ENCODE measurements at regions not wholly inside any gene's neighbourhood (a gene's known extent, or its start where the extent isn't known, plus 50 kb on each side); places are given as distances from the start of the nearest gene placed in this dataset.

DNA sequence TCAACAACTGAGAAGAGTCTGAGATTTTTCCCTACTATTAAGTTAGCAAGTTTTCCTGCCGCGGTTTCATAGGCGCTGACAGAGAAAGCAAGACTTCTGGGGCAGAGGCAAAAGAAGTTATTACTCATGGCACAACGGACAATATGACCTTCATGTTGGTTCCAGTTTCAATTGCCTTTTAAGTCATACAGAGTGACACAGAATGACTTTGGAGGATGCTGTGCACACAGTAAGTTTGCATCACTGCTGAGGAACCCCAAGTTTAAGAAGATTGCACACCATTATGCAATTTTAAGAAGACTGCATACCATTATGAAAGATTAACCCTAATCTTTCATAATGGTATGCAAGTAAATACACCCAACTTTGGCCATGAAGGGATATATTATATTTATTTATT lies 626.5 kb upstream of the CHORDC1 start:
- no peak for DNase-seq (ENCODE audit: low spot score)
- H3K4me3 Mint-ChIP-seq: no peak overlapping the region
- no peaks in the 10 kb centered on the region for H3K36me3 Mint-ChIP-seq (ENCODE audit: low read depth)
- no peaks in the 10 kb centered on the region for H3K4me1 Mint-ChIP-seq (ENCODE audit: low read depth)
- no peaks in the 10 kb centered on the region for H3K27me3 Mint-ChIP-seq (ENCODE audit: insufficient read depth)
- H3K27ac Mint-ChIP-seq: no peak overlapping the region
- intact Hi-C loops (cut with micrococcal nuclease): no loop called here
- peaks cover 4% of the 10 kb centered on the region for H3K9me3 Mint-ChIP-seq

- no peak for DNase-seq (ENCODE audit: low spot score)
- H3K27me3 Mint-ChIP-seq (ENCODE audit: insufficient read depth): no peaks in the 10 kb centered on the region
- H3K27ac Mint-ChIP-seq: no peak overlapping the region
Observed at GRCh38 chr11:90847268-90847886, 624.5 kb upstream of the CHORDC1 start.

GRCh38 chr11:90846628-90847027 lies 623.8 kb upstream of the CHORDC1 start:
- Mint-ChIP-seq H3K4me1 (ENCODE audit: low read depth) (no peaks in the 10 kb centered on the region), H3K4me3 (no peak overlapping the region), H3K27me3 (ENCODE audit: insufficient read depth) (no peaks in the 10 kb centered on the region), H3K36me3 (ENCODE audit: low read depth) (no peaks in the 10 kb centered on the region), H3K9me3 (peaks cover 4% of the 10 kb centered on the region), H3K27ac (no peak overlapping the region)
- intact Hi-C loops (cut with micrococcal nuclease): no loop called here
- DNase-seq (ENCODE audit: low spot score): no peak

More at GRCh38 chr11:90847268-90847886, 624.5 kb upstream of the CHORDC1 start:
- no peak overlapping the region for H3K4me3 Mint-ChIP-seq
- H3K36me3 Mint-ChIP-seq (ENCODE audit: low read depth): no peaks in the 10 kb centered on the region
- H3K4me1 Mint-ChIP-seq (ENCODE audit: low read depth): no peaks in the 10 kb centered on the region
- H3K9me3 Mint-ChIP-seq: peaks cover 4% of the 10 kb centered on the region
- intact Hi-C loops (cut with micrococcal nuclease): no loop called here

DNA sequence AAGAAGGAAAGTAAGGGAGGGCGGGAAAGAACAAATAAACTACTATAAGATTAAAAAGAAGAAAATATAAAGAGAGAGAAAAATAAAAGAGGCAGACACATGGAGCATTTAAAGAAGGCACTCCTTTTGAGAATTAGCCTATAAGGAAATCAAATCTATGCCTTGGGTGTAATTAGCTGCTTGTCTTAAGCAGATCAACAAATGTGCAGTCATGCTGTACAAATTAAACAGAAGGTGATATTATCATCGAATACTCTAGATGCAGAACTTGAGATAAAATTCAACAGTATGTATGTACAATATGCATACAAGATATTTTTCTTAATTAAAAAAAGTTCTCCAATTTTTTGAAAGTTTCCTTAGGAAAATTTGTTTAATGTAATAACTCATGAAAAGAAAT lies 623.0 kb upstream of the CHORDC1 start:
- H3K27ac Mint-ChIP-seq: no peak overlapping the region

GRCh38 chr11:90845126-90845525 lies 622.3 kb upstream of the CHORDC1 start:
- peaks cover 4% of the 10 kb centered on the region for H3K9me3 Mint-ChIP-seq
- intact Hi-C loops (cut with micrococcal nuclease): no loop called here
- no peak for DNase-seq (ENCODE audit: low spot score)
- no peak overlapping the region for H3K4me3 Mint-ChIP-seq
- no peaks in the 10 kb centered on the region for H3K36me3 Mint-ChIP-seq (ENCODE audit: low read depth)
- H3K27me3 Mint-ChIP-seq (ENCODE audit: insufficient read depth): no peaks in the 10 kb centered on the region
- H3K27ac Mint-ChIP-seq: no peak overlapping the region
- H3K4me1 Mint-ChIP-seq (ENCODE audit: low read depth): no peaks in the 10 kb centered on the region

More for the DNA sequence above, 623.0 kb upstream of the CHORDC1 start:
- intact Hi-C loops (cut with micrococcal nuclease): no loop called here
- no peak for DNase-seq (ENCODE audit: low spot score)
- H3K4me1 Mint-ChIP-seq (ENCODE audit: low read depth): no peaks in the 10 kb centered on the region
- no peaks in the 10 kb centered on the region for H3K27me3 Mint-ChIP-seq (ENCODE audit: insufficient read depth)
- no peaks in the 10 kb centered on the region for H3K36me3 Mint-ChIP-seq (ENCODE audit: low read depth)
- H3K9me3 Mint-ChIP-seq: peaks cover 4% of the 10 kb centered on the region
- no peak overlapping the region for H3K4me3 Mint-ChIP-seq

GRCh38 chr11:90844041-90844440 lies 621.2 kb upstream of the CHORDC1 start:
- DNase-seq (ENCODE audit: low spot score): no peak
- H3K9me3 Mint-ChIP-seq: peaks cover 4% of the 10 kb centered on the region
- no peaks in the 10 kb centered on the region for H3K4me1 Mint-ChIP-seq (ENCODE audit: low read depth)
- intact Hi-C loops (cut with micrococcal nuclease): no loop called here
- H3K36me3 Mint-ChIP-seq (ENCODE audit: low read depth): no peaks in the 10 kb centered on the region
- H3K4me3 Mint-ChIP-seq: no peak overlapping the region
- H3K27me3 Mint-ChIP-seq (ENCODE audit: insufficient read depth): no peaks in the 10 kb centered on the region
- H3K27ac Mint-ChIP-seq: no peak overlapping the region

GRCh38 chr11:90842681-90843080 lies 619.8 kb upstream of the CHORDC1 start:
- intact Hi-C loops (cut with micrococcal nuclease): no loop called here
- peaks cover 4% of the 10 kb centered on the region for H3K9me3 Mint-ChIP-seq
- no peaks in the 10 kb centered on the region for H3K4me1 Mint-ChIP-seq (ENCODE audit: low read depth)
- no peak overlapping the region for H3K4me3 Mint-ChIP-seq
- H3K36me3 Mint-ChIP-seq (ENCODE audit: low read depth): no peaks in the 10 kb centered on the region
- DNase-seq (ENCODE audit: low spot score): no peak
- H3K27me3 Mint-ChIP-seq (ENCODE audit: insufficient read depth): no peaks in the 10 kb centered on the region
- H3K27ac Mint-ChIP-seq: no peak overlapping the region

DNA sequence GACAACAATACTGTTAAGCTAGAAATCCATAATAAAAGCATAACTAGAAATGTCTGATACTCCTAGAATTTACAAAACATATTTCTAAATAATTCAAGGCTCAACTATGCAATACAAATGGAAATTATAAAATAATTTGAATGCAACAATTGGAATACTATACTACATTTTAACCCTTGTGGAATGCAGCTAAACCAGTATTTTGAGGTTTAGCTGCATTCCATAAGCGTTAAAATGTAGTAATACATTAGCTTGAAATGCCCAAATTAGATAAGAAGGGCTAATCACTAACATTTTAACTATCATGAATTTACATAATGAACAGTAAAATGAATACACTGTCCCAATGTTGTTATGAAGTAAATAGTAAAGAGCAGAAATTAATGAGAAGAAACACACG lies 617.2 kb upstream of the CHORDC1 start:
- Mint-ChIP-seq H3K9me3 (no peaks in the 10 kb centered on the region), H3K27me3 (ENCODE audit: insufficient read depth) (no peaks in the 10 kb centered on the region), H3K4me1 (ENCODE audit: low read depth) (no peaks in the 10 kb centered on the region), H3K4me3 (no peak overlapping the region), H3K36me3 (ENCODE audit: low read depth) (no peaks in the 10 kb centered on the region), H3K27ac (no peak overlapping the region)
- intact Hi-C loops (cut with micrococcal nuclease): no loop called here
- DNase-seq (ENCODE audit: low spot score): no peak

DNA sequence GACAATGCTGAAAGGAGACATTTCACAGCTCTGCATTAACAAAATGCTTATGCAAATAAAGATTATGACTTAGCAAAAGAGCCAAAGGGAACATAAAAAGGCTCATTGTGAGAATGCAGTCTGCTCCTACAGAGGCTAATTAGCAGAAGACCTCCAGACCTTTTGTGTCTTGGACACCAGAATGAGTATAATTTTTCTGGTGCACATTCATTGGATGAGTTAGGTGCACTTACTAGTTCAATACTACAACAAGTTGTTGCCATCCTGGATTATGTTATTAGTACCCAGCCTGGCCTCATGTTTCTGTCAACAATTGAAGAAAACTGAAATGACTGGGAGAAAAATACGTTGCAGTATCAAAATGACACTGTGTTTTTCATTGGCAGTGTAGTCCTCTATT lies 613.2 kb upstream of the CHORDC1 start:
- no peaks in the 10 kb centered on the region for H3K27me3 Mint-ChIP-seq (ENCODE audit: insufficient read depth)
- intact Hi-C loops (cut with micrococcal nuclease): no loop called here
- no peak overlapping the region for H3K4me3 Mint-ChIP-seq
- H3K9me3 Mint-ChIP-seq: no peaks in the 10 kb centered on the region
- H3K4me1 Mint-ChIP-seq (ENCODE audit: low read depth): no peaks in the 10 kb centered on the region
- H3K36me3 Mint-ChIP-seq (ENCODE audit: low read depth): no peaks in the 10 kb centered on the region
- DNase-seq (ENCODE audit: low spot score): no peak
- H3K27ac Mint-ChIP-seq: no peak overlapping the region

DNA sequence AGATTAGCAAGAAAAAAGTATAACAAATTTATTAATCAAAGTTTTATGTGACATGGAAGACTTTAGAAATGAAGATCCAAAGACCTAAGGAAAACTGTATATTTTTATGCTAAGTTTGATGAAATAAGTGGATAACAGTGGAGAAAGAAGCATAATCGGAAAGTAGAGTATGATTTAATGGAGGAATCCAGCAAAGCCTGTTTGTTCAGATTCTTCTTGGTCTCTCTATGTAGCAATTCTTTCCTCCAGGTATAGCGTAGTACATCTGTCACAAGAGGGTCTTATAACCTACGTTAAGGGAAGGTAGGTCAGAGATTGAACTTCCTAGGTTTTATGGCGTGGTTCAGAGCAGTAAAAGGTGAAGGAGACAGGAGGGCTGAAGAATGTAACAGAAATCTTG lies 600.6 kb upstream of the CHORDC1 start:
- no peaks in the 10 kb centered on the region for H3K4me1 Mint-ChIP-seq (ENCODE audit: low read depth)
- intact Hi-C loops (cut with micrococcal nuclease): no loop called here

DNA sequence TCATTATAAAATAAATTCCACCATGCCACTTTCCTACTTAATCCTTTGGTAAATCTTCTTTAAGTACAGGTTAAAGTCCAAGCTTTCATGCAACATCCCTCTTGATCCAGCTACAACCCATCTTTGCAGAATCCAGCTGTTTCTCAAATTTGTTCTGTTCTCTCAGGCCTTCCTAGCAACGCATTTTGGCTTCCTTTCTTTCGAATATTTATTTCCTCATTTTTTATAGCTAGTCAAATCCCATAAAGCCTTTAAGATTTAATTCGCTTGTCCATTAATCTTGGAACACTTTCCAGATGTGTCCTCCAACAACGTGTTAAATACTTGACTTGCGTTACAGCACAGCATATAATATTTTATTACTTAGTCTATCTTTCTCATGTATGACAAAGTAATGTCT lies 600.1 kb upstream of the CHORDC1 start:
- intact Hi-C loops (cut with micrococcal nuclease): no loop called here
- Mint-ChIP-seq H3K4me3 (no peak overlapping the region), H3K4me1 (ENCODE audit: low read depth) (no peaks in the 10 kb centered on the region), H3K27ac (no peak overlapping the region), H3K9me3 (peaks cover 9% of the 10 kb centered on the region), H3K36me3 (ENCODE audit: low read depth) (no peaks in the 10 kb centered on the region), H3K27me3 (ENCODE audit: insufficient read depth) (no peaks in the 10 kb centered on the region)
- no peak for DNase-seq (ENCODE audit: low spot score)

More for the DNA sequence above, 600.6 kb upstream of the CHORDC1 start:
- H3K27ac Mint-ChIP-seq: no peak overlapping the region
- H3K36me3 Mint-ChIP-seq (ENCODE audit: low read depth): no peaks in the 10 kb centered on the region
- peaks cover 9% of the 10 kb centered on the region for H3K9me3 Mint-ChIP-seq
- DNase-seq (ENCODE audit: low spot score): no peak
- H3K27me3 Mint-ChIP-seq (ENCODE audit: insufficient read depth): no peaks in the 10 kb centered on the region
- H3K4me3 Mint-ChIP-seq: no peak overlapping the region

GRCh38 chr11:90818196-90818745 lies 595.4 kb upstream of the CHORDC1 start:
- H3K4me1 Mint-ChIP-seq (ENCODE audit: low read depth): no peaks in the 10 kb centered on the region
- H3K27me3 Mint-ChIP-seq (ENCODE audit: insufficient read depth): no peaks in the 10 kb centered on the region
- no peak for DNase-seq (ENCODE audit: low spot score)
- H3K27ac Mint-ChIP-seq: no peak overlapping the region
- no peaks in the 10 kb centered on the region for H3K36me3 Mint-ChIP-seq (ENCODE audit: low read depth)
- intact Hi-C loops (cut with micrococcal nuclease): no loop called here
- no peak overlapping the region for H3K4me3 Mint-ChIP-seq
- H3K9me3 Mint-ChIP-seq: peaks cover 18% of the 10 kb centered on the region

- DNase-seq (ENCODE audit: low spot score): no peak
- H3K9me3 Mint-ChIP-seq: no peaks in the 10 kb centered on the region
- no peaks in the 10 kb centered on the region for H3K36me3 Mint-ChIP-seq (ENCODE audit: low read depth)
- intact Hi-C loops (cut with micrococcal nuclease): no loop called here
- no peaks in the 10 kb centered on the region for H3K4me1 Mint-ChIP-seq (ENCODE audit: low read depth)
- no peak overlapping the region for H3K27ac Mint-ChIP-seq
- no peaks in the 10 kb centered on the region for H3K27me3 Mint-ChIP-seq (ENCODE audit: insufficient read depth)
- no peak overlapping the region for H3K4me3 Mint-ChIP-seq
Observed at GRCh38 chr11:90809581-90809980, 586.7 kb upstream of the CHORDC1 start.

DNA sequence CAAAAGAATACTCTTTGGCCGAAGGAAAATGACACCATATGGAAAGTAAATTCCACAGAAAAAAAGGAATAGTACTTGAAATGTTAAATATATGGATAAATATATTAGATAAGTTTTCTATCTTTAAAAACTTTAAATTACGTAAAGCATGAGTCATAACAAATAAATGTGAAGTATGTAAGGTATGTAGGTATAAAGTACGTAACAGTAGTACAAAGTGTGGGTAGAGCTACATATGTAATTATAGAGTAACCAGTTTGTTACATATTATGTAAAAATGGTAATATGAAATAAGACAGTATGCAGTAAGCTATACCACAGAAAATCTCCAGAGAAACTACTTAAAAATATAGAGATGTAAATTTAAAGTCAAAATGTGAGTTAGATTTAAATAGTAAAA lies 582.3 kb upstream of the CHORDC1 start:
- Mint-ChIP-seq H3K27me3 (ENCODE audit: insufficient read depth) (no peaks in the 10 kb centered on the region), H3K4me1 (ENCODE audit: low read depth) (no peaks in the 10 kb centered on the region), H3K36me3 (ENCODE audit: low read depth) (no peaks in the 10 kb centered on the region), H3K27ac (no peak overlapping the region), H3K9me3 (no peaks in the 10 kb centered on the region), H3K4me3 (no peak overlapping the region)
- intact Hi-C loops (cut with micrococcal nuclease): no loop called here
- no peak for DNase-seq (ENCODE audit: low spot score)
